Fibroblast of lung (primary cell): ENCODE measurements at regions not wholly inside any gene's neighbourhood (a gene's known extent, or its start where the extent isn't known, plus 50 kb on each side); places are given as distances from the start of the nearest gene placed in this dataset.

Source experiments
- DNase-seq, 2 donors: peaks; one replicate each; pipeline versions ENCODE4 v3.0.0 to v3.0.0-alpha.2; 2010; ENCODE audit warnings: low read depth in 2 of 2
- H2AFZ ChIP-seq: 2 replicates; pipeline ENCODE4 v1.5.1; 2012; ENCODE audit warnings: low read length, control low read depth, inconsistent platforms
- H3K27ac ChIP-seq: 2 replicates; pipeline ENCODE4 v1.5.1; 2011; ENCODE audit warnings: low read length, control low read depth; ENCODE audit not compliant: insufficient read depth
- H3K27me3 ChIP-seq: 2 replicates; pipeline ENCODE4 v1.5.1; 2011; ENCODE audit warnings: mild to moderate bottlenecking, low read length; ENCODE audit not compliant: control insufficient read depth, insufficient read depth
- H3K36me3 ChIP-seq: 2 replicates; pipeline ENCODE4 v1.5.1; 2011; ENCODE audit warnings: low read length; ENCODE audit not compliant: control insufficient read depth, insufficient read depth
- H3K4me1 ChIP-seq: 2 replicates; pipeline ENCODE4 v1.5.1; 2011; ENCODE audit warnings: low read length; ENCODE audit not compliant: control insufficient read depth, insufficient read depth; ENCODE audit errors: extremely low read depth
- H3K4me2 ChIP-seq: 2 replicates; pipeline ENCODE4 v1.5.1; 2011; ENCODE audit warnings: low read length, control low read depth; ENCODE audit not compliant: insufficient read depth; ENCODE audit errors: extremely low read depth
- H3K4me3 ChIP-seq, 4 experiments: fragments of 200-600 bp in 1 of 4; sonication (generic) in 1 of 4; replicated peaks in 1 of 4; 2 replicates each; pipeline ENCODE4 v1.5.1; 2011 to 2016; ENCODE audit warnings: low read length in 4 of 4, low read depth in 3 of 4, mild to moderate bottlenecking in 3 of 4, control low read depth in 2 of 4, inconsistent platforms in 1 of 4, mixed read lengths in 1 of 4; ENCODE audit not compliant: insufficient read depth in 1 of 4; ENCODE audit errors: control extremely low read depth in 1 of 4
- H3K79me2 ChIP-seq: 2 replicates; pipeline ENCODE4 v1.5.1; 2012; ENCODE audit warnings: mild to moderate bottlenecking, low read length, inconsistent platforms; ENCODE audit not compliant: control insufficient read depth, insufficient read depth
- H3K9ac ChIP-seq: 2 replicates; pipeline ENCODE4 v1.5.1; 2011; ENCODE audit warnings: mild to moderate bottlenecking, low read length, control low read depth; ENCODE audit not compliant: insufficient read depth
- H3K9me3 ChIP-seq: 2 replicates; pipeline ENCODE4 v1.5.1; 2012; ENCODE audit warnings: low read depth, low read length; ENCODE audit not compliant: control insufficient read depth, insufficient read depth
- H4K20me1 ChIP-seq: 2 replicates; pipeline ENCODE4 v1.5.1; 2011; ENCODE audit warnings: low read length; ENCODE audit not compliant: control insufficient read depth, insufficient read depth; ENCODE audit errors: extremely low read depth
- EZH2 ChIP-seq: IDR thresholded peaks from 2 replicates; pipeline ENCODE4 v1.5.1; 2012; ENCODE audit warnings: low read length, control low read depth, mild to moderate bottlenecking; ENCODE audit errors: missing control alignments
- TF ChIP-seq, protein P1 (sequence below), 2 donors: IDR thresholded peaks in 1 of 2; conservative IDR thresholded peaks in 1 of 2; 1 replicate in 1 of 2; 2 replicates in 1 of 2; pipeline ENCODE4 v1.5.1; 2011 to 2012; ENCODE audit warnings: low read length in 2 of 2, control low read depth in 1 of 2, inconsistent platforms in 1 of 2, low read depth in 1 of 2, mild to moderate bottlenecking in 1 of 2

DNA sequence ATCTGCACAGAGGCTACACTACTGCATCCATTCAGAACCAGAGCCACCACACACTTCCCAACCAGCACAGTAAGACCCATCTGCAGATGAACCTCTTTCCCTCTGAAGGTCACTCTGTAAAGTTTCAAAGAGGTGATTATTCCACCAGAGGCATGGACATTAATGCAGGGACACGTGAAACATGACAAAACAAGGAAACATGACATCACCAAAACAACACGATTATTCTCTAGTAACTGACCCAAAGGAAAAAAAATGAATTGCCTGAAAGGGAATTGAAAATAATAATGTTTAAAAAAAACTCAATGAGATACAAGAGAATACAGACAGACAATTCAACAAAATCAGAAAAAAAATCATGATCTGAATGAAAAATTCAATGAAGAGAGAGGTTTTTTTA is 139.1 kb downstream of the RERGL start:
- TF ChIP-seq, protein P1, sequence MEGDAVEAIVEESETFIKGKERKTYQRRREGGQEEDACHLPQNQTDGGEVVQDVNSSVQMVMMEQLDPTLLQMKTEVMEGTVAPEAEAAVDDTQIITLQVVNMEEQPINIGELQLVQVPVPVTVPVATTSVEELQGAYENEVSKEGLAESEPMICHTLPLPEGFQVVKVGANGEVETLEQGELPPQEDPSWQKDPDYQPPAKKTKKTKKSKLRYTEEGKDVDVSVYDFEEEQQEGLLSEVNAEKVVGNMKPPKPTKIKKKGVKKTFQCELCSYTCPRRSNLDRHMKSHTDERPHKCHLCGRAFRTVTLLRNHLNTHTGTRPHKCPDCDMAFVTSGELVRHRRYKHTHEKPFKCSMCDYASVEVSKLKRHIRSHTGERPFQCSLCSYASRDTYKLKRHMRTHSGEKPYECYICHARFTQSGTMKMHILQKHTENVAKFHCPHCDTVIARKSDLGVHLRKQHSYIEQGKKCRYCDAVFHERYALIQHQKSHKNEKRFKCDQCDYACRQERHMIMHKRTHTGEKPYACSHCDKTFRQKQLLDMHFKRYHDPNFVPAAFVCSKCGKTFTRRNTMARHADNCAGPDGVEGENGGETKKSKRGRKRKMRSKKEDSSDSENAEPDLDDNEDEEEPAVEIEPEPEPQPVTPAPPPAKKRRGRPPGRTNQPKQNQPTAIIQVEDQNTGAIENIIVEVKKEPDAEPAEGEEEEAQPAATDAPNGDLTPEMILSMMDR (conservative IDR thresholded peaks at IDR 0.05 in 1 of 2, IDR thresholded peaks at IDR 0.05 in 1 of 2; ENCODE audit: low read depth in 1 of 2, low read length in 2 of 2) = no peak
- no peak for TF ChIP-seq EZH2
- H3K9ac ChIP-seq = no peak overlapping the region
- no peaks in the 10 kb centered on the region for H4K20me1 ChIP-seq
- no peak overlapping the region for H2AFZ ChIP-seq
- H3K27me3 ChIP-seq = no peaks in the 10 kb centered on the region
- DNase-seq = no peak
- H3K79me2 ChIP-seq = no peaks in the 10 kb centered on the region
- H3K36me3 ChIP-seq = no peaks in the 10 kb centered on the region
- no peak overlapping the region for H3K4me2 ChIP-seq
- H3K4me1 ChIP-seq = no peaks in the 10 kb centered on the region
- H3K4me3 ChIP-seq = no peak overlapping the region
- H3K27ac ChIP-seq = no peak overlapping the region
- no peaks in the 10 kb centered on the region for H3K9me3 ChIP-seq

DNA sequence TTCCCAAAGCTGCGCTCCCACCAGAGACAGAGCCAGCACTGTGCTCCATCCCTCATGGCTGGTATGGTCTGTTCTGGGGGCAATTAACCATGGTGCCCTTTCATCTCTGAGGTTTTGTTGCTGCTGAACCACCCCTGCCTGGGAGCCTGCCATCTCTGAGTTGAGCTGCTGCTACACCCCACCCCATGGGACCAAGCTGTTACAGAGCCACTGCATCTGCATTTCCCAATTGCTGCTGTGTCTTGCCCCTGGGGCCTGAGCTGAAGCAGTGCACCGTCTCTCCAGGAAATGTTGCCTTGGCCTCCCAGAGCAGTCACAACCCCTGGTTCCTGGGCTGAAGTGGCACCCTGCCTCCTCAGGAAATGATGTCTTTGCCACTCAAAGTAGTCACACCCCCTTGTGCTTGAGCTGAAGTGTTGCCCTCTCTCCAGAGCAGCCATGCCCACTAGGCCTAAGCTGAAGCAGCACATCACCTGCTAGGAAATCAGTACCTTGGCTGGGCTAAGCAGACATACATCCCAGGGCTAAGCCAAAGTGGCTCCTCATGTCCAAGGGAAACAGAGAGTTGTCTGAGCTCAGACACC is 140.3 kb downstream of the RERGL start:
- no peaks in the 10 kb centered on the region for H3K36me3 ChIP-seq
- H3K4me1 ChIP-seq = no peaks in the 10 kb centered on the region
- H3K27ac ChIP-seq = no peak overlapping the region
- no peak overlapping the region for H3K4me3 ChIP-seq
- H3K4me2 ChIP-seq = no peak overlapping the region
- no peak for TF ChIP-seq EZH2
- TF ChIP-seq, protein P1 (conservative IDR thresholded peaks at IDR 0.05 in 1 of 2, IDR thresholded peaks at IDR 0.05 in 1 of 2; ENCODE audit: low read depth in 1 of 2, low read length in 2 of 2) = no peak
- no peaks in the 10 kb centered on the region for H4K20me1 ChIP-seq
- no peaks in the 10 kb centered on the region for H3K9me3 ChIP-seq
- H3K27me3 ChIP-seq = no peaks in the 10 kb centered on the region
- H2AFZ ChIP-seq = no peak overlapping the region
- no peaks in the 10 kb centered on the region for H3K79me2 ChIP-seq
- no peak for DNase-seq
- H3K9ac ChIP-seq = no peak overlapping the region

DNA sequence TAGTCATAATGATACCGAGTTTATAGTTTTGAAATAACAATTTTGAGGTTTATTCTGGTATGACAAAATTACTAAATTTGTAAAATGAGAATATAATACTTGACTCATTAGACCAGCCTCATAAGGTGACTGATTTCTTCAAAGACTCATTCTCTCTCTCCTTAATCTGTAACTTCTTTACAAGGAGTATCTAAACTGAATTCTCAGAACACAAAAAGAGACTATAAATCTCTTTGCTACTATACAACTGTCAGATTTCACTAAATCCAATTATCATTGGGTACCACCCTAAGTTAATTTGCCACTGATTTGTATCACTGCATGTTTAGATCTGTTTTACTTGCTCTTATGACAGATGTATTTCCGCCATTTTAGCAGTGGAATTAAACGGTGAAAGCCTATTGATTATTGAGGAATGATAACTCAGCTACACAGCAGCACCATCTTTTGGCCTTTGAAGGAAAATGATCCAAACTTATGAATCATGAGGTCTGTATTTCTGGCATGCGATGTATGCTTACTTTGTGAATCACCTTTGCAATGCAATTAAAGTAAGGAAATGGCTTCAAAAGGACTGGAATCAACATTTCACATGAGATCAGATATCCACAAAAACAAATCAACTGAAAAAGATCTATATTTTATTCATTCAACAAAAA is 161.2 kb downstream of the RERGL start:
- H3K9ac ChIP-seq = no peak overlapping the region
- no peak overlapping the region for H2AFZ ChIP-seq
- DNase-seq = peak; percentile 3 to 84

More for the DNA sequence above, 161.2 kb downstream of the RERGL start:
- no peaks in the 10 kb centered on the region for H3K9me3 ChIP-seq
- H3K4me1 ChIP-seq = no peaks in the 10 kb centered on the region
- no peak overlapping the region for H3K4me2 ChIP-seq
- no peaks in the 10 kb centered on the region for H4K20me1 ChIP-seq
- no peaks in the 10 kb centered on the region for H3K36me3 ChIP-seq
- no peak overlapping the region for H3K4me3 ChIP-seq
- no peak overlapping the region for H3K27ac ChIP-seq
- no peaks in the 10 kb centered on the region for H3K27me3 ChIP-seq
- H3K79me2 ChIP-seq = no peaks in the 10 kb centered on the region
- TF ChIP-seq, protein P1 (conservative IDR thresholded peaks at IDR 0.05 in 1 of 2, IDR thresholded peaks at IDR 0.05 in 1 of 2; ENCODE audit: low read depth in 1 of 2, low read length in 2 of 2) = no peak
- no peak for TF ChIP-seq EZH2
